PFSK-1 (cell line): ENCODE measurements at regions not wholly inside any gene's neighbourhood (a gene's known extent, or its start where the extent isn't known, plus 50 kb on each side); places are given as distances from the start of the nearest gene placed in this dataset.

Source experiments
- POLR2AphosphoS5 ChIP-seq: IDR thresholded peaks from 2 replicates; pipeline ENCODE4 v1.6.1; 2012; ENCODE audit warnings: low read depth, mild to moderate bottlenecking, control low read depth, low read length, moderate library complexity
- REST ChIP-seq, 2 experiments: IDR thresholded peaks; 2 replicates each; pipeline versions ENCODE4 v1.6.1 to v1.8.0; 2011 to 2012; ENCODE audit warnings: low read depth in 2 of 2, low read length in 2 of 2, control low read depth in 1 of 2, inconsistent platforms in 1 of 2, mild to moderate bottlenecking in 1 of 2, moderate library complexity in 1 of 2; ENCODE audit not compliant: insufficient read depth in 1 of 2

- TF ChIP-seq POLR2AphosphoS5 = no peak
- no peak for TF ChIP-seq REST (IDR thresholded peaks at IDR 0.05; ENCODE audit: insufficient read depth in 1 of 2, low read depth in 2 of 2, low read length in 2 of 2)
These were observed 191.6 kb upstream of the ZC3H12A start for GRCh38 chr1:37282764-37283163.
